Neutrophil (primary cell): ENCODE measurements at regions not wholly inside any gene's neighbourhood (a gene's known extent, or its start where the extent isn't known, plus 50 kb on each side); places are given as distances from the start of the nearest gene placed in this dataset.

ENCODE experiments used
- H3K27ac ChIP-seq: fragments of 200-600 bp; sonication (generic); 2 replicates; pipeline ENCODE4 v1.5.1; 2016; ENCODE audit warnings: mild to moderate bottlenecking, moderate library complexity
- H3K27me3 ChIP-seq: fragments of 200-600 bp; sonication (generic); 2 replicates; pipeline ENCODE4 v1.6.0; 2016; ENCODE audit warnings: mild to moderate bottlenecking
- H3K36me3 ChIP-seq: fragments of 200-600 bp; sonication (generic); 2 replicates; pipeline ENCODE4 v1.5.1; 2017
- H3K4me1 ChIP-seq, 2 experiments: fragments of 200-600 bp in 1 of 2; sonication (generic) in 1 of 2; 1 replicate in 1 of 2; 2 replicates in 1 of 2; pipeline versions ENCODE4 v1.5.1 to v1.6.1; 2013 to 2016; ENCODE audit warnings: low read depth in 1 of 2, low read length in 1 of 2, mild to moderate bottlenecking in 1 of 2, moderate library complexity in 1 of 2; ENCODE audit not compliant: control insufficient read depth in 1 of 2, insufficient read depth in 1 of 2
- H3K4me3 ChIP-seq, 2 experiments: fragments of 200-600 bp in 1 of 2; sonication (generic) in 1 of 2; 1 replicate in 1 of 2; 2 replicates in 1 of 2; pipeline ENCODE4 v1.5.1; 2013 to 2016; ENCODE audit warnings: low read depth in 1 of 2, low read length in 1 of 2, mild to moderate bottlenecking in 1 of 2, moderate library complexity in 1 of 2
- H3K9me3 ChIP-seq: fragments of 200-600 bp; sonication (generic); 2 replicates; pipeline ENCODE4 v1.5.1; 2016
- TF ChIP-seq, protein P1 (sequence below): fragments of 200-600 bp; sonication (generic); IDR thresholded peaks from 2 replicates; pipeline ENCODE4 v1.5.1; 2016; ENCODE audit warnings: antibody characterized with exemption

DNA sequence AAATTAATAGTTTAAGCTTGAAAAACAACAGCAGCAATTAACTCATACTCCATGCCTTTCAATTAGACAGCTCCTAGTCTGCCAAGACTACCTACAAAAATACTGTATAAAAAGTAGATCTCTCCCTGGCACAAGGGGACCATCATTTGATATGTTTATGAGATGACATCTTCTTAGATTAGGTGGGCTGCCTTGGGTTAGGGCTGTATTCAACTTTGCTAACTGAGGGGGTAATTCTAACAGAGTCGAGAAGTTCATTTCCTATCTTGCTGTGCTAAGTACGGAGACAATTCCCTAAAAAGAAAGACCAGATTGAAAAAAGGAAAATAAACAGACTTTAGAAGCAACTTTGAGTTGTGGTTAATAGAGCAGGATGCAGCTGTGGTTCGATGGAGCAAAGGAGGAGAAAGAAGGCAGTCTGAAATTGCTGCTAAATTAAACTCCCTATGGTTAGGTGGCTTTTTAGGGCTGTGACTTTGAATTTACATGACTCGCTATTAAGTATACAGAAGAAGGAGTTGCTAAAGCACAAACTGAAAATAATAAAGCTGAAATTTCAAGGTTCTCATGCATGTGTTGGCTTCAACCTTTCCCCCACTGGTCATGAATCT, 75.4 kb downstream of the CDC7 start:
- Histone ChIP-seq H3K4me3 (no peak overlapping the region), H3K27ac (no peak overlapping the region), H3K36me3 (no peaks in the 10 kb centered on the region), H3K4me1 (peaks cover 0 to 4% of the 10 kb centered on the region in 2 experiments), H3K9me3 (no peaks in the 10 kb centered on the region), H3K27me3 (no peaks in the 10 kb centered on the region)
- TF ChIP-seq, protein P1, sequence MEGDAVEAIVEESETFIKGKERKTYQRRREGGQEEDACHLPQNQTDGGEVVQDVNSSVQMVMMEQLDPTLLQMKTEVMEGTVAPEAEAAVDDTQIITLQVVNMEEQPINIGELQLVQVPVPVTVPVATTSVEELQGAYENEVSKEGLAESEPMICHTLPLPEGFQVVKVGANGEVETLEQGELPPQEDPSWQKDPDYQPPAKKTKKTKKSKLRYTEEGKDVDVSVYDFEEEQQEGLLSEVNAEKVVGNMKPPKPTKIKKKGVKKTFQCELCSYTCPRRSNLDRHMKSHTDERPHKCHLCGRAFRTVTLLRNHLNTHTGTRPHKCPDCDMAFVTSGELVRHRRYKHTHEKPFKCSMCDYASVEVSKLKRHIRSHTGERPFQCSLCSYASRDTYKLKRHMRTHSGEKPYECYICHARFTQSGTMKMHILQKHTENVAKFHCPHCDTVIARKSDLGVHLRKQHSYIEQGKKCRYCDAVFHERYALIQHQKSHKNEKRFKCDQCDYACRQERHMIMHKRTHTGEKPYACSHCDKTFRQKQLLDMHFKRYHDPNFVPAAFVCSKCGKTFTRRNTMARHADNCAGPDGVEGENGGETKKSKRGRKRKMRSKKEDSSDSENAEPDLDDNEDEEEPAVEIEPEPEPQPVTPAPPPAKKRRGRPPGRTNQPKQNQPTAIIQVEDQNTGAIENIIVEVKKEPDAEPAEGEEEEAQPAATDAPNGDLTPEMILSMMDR, result no peak

DNA sequence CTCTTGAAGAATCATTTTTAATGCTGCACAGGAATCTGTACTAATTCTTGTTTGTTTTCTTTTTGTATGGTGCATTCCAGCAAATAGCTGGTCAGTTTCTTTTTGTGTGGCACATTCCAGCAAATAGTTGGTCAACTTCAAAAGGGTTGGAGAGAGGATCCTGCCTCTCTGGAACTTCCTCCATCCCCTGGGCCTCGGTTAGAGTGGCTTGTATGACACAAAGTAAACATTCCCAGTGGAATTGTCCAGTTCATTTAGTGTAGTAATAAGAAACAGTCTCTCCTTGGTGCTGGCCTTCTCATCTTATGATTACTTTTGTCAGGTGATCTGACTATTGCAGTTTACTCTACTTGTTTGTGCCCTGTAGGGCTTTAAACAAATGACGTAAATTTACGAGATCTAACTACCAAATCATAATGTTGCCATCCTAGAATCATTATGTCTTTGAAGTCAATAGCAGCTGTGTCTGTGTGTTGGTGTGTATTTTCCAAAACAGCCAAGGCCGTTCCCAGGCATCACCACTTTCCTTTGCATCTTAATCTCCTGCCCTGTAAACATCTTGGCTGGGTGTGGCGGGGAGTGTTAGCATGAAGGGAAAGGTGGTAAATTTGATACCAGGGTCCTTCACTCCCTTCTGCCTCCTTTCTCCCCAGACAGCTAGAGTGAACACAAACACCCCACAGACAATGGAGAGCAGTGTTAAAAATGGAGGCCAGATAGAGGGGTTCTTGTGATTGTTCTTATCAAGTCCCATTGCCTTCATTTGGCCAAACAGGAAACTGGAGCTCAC, 77.9 kb downstream of the CDC7 start:
- Histone ChIP-seq H3K27ac (no peak overlapping the region), H3K4me1 (peaks cover 9 to 13% of the 10 kb centered on the region in 2 experiments), H3K9me3 (no peaks in the 10 kb centered on the region), H3K27me3 (no peaks in the 10 kb centered on the region), H3K4me3 (no peak overlapping the region), H3K36me3 (no peaks in the 10 kb centered on the region)
- TF ChIP-seq, protein P1, result no peak

DNA sequence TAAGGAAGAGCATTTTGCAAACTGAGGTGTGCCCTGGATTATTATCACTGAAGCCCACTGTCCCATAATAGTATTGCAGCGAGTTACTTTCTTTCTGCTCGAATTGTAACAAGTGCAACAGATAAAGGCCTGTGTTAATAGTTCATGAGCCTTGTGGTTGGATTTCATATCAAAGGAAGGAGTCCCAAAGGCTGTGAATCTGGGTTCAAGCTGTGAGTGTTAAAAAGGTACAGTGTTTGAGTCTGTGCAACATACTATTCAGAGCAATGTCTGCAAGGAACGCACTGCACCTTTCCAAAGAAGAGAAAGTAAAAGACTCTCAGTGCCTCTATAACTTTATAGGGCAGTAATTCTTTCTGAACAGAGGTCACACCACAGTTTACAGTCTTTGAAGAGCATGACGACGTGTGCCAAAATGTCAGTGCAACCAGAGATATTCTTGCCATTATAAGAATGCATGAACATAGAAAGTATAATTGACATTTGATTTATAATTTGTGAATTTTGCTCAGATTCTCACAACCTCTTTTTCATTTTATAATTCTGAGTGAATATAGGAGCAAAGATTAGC, 79.1 kb downstream of the CDC7 start:
- Histone ChIP-seq H3K4me1 (peaks cover 11 to 18% of the 10 kb centered on the region in 2 experiments), H3K27me3 (no peaks in the 10 kb centered on the region), H3K4me3 (no peak overlapping the region), H3K36me3 (no peaks in the 10 kb centered on the region), H3K9me3 (no peaks in the 10 kb centered on the region), H3K27ac (no peak overlapping the region)
- TF ChIP-seq, protein P1, result no peak

DNA sequence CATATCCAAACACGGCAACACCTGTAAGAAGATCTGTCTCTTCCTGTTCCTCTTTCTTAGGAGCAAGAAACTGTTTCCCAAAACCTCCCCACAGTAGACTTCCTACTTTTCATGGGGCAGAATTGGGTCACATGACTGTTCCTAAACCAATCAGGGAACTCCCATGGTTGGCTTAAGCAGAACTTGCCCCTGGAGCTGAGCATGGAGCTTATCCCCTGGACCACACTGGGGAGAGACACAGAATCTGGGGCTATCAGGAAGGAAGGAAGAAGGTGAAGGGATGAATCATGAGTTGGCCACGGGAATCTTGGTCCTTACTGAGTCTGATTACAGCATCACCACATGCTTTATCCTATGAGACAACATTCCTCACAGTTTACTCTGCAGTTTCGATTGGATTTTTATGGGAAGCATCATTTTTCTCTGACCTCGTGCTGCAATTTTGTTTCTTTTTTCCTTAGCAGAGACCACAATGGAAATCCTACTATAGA, 81.8 kb downstream of the CDC7 start:
- H3K9me3 ChIP-seq, result no peaks in the 10 kb centered on the region
- peaks cover 38 to 45% of the 10 kb centered on the region in 2 experiments for H3K4me1 ChIP-seq
- no peak overlapping the region for H3K4me3 ChIP-seq
- no peaks in the 10 kb centered on the region for H3K27me3 ChIP-seq
- TF ChIP-seq, protein P1, result no peak
- no peaks in the 10 kb centered on the region for H3K36me3 ChIP-seq
- peak overlapping the region; percentile 66 for H3K27ac ChIP-seq

DNA sequence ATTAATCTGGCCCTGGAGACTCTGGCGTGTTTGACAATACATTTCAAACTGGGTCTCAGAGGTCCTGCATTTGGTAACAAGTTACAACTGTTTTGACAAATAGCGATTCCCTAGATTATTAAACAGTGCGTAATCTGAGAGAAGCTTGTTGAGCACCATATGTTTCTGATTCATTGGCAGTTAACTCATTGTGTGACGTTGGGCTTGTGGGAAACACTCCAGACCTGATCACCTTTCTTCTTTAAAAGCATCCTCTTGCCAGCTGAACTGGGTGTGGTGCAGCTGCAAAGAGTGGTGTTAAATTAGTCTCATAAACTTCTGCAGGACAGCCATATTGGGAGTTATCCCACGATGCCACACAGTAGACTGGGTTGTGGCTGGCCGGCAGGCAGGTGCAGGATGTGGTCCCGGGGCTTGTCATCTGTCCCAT, 82.7 kb downstream of the CDC7 start:
- Histone ChIP-seq H3K9me3 (no peaks in the 10 kb centered on the region), H3K27ac (no peak overlapping the region), H3K27me3 (no peaks in the 10 kb centered on the region), H3K4me3 (no peak overlapping the region), H3K36me3 (no peaks in the 10 kb centered on the region), H3K4me1 (peaks cover 43 to 52% of the 10 kb centered on the region in 2 experiments)
- TF ChIP-seq, protein P1, result no peak
